ENCODE measurements at regions not wholly inside any gene's neighbourhood (a gene's known extent, or its start where the extent isn't known, plus 50 kb on each side); places are given as distances from the start of the nearest gene placed in this dataset.
"Not testable (repeated sequence)": the region's sequence is repeated elsewhere in the genome, so short reads cannot be mapped to it uniquely, and the experiment has no call there.

DNA sequence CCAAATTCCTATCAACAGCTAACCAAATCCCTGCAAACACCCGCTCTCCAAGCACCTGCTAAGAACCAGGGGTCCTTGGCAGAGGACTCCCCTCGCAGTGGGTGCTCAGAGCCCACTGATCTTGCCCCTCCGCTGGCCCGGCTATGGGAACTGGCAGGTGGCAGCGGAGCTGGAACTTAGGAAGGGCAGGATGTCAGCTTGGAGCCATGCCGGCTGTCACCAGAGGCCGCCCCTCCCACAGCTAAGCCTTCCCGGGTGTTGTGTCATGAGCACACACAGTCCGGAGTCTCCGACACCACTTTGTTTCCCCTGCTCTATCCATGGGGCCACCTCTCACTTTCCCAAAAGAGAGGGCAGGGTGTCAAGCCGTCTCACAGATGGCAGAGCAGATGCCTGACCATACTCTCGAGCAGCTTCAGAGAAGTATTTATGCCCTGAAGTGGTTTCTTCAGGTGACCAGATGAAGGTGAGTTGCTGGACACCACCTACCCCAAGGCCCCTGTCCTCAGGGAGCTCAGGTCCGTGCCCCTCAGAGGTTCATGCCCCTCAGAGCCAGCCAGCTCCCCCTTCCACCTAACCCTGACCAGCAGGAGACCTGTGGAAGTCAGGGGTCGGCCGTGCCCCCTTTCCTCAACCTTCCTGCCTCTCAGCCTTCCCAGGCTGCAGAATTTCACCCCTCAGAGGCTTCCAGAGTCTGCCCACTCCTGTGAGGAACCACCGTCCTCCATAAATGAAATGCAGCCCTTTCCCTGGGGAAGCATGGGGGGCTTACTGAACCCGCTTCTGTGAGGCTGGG, 545.7 kb upstream of the B3GAT1 start:
- H3K4me1 Mint-ChIP-seq, result no peaks in the 10 kb centered on the region
- ChIA-PET CTCF (no interaction called here), POLR2A (no interaction called here)
- H3K36me3 Mint-ChIP-seq, result no peaks in the 10 kb centered on the region
- no peak overlapping the region for H3K27ac Mint-ChIP-seq
- H3K9me3 Mint-ChIP-seq, result peaks cover 0 to 5% (median 0%) of the 10 kb centered on the region in 11 donors
- intact Hi-C loops (cut with micrococcal nuclease), result no loop called here
- H3K36me3 ChIP-seq (ENCODE audit: control insufficient read depth in 2 of 3, insufficient read depth in 3 of 3, low read length in 3 of 3), result no peaks in the 10 kb centered on the region
- no peaks in the 10 kb centered on the region for H3K9me3 ChIP-seq (ENCODE audit: control insufficient read depth in 2 of 3, low read length in 3 of 3)
- no peak overlapping the region for H3K4me3 Mint-ChIP-seq
- H3K27me3 Mint-ChIP-seq, result peaks cover 0 to 23% (median 9%) of the 10 kb centered on the region in 5 donors
- no peak overlapping the region for H3K4me3 ChIP-seq (ENCODE audit: low read length)
- ATAC-seq (no peak), DNase-seq (no peak)
- H3K27me3 ChIP-seq (ENCODE audit: control insufficient read depth in 2 of 2, insufficient read depth in 2 of 2, low read length in 2 of 2), result no peaks in the 10 kb centered on the region
- no peak overlapping the region for H3K27ac ChIP-seq (ENCODE audit: low read depth, low read length)
- no peaks in the 10 kb centered on the region for H3K4me1 ChIP-seq (ENCODE audit: control insufficient read depth in 2 of 2, insufficient read depth in 2 of 2, low read length in 2 of 2)

DNA sequence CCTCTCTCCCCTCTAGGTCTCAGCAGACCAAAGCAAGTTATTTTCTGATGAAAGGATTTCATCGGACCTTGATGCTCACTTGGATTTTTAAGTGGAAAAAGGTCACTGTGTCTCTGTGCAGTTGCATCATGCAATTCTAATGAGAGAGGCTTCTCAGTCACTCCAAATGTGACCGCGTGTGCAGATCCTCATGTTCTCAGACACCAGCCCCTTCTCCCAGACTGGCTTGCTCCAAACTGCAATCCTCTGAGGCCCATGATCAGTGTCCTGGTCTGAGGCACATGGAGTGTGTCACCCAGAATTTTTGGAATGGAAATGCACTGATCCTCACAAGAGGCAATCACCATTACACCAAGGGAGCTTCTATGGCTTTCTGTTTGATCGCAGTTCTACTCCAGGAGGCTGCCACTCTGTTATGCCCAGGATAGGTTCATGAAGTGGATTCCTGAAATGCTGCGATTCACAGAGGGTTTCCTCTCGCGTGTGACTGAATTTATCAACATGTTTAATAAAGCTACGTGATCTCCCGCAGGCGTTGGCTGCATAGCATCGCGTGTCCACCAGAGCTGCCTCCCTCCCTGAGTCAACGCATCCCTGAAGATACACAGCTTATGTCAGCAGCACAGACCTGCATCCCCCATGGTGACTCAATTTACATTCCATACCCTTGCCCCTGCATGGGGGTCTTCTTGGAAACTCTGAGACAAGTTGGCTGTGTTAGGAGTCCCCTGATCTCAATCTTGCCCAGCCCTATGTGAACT, 544.6 kb upstream of the B3GAT1 start:
- Mint-ChIP-seq H3K27ac (no peak overlapping the region), H3K9me3 (peaks cover 0 to 5% (median 0%) of the 10 kb centered on the region in 11 donors), H3K36me3 (no peaks in the 10 kb centered on the region), H3K27me3 (peaks cover 0 to 25% (median 11%) of the 10 kb centered on the region in 5 donors), H3K4me1 (no peaks in the 10 kb centered on the region), H3K4me3 (no peak overlapping the region)
- H3K27ac ChIP-seq (ENCODE audit: low read depth, low read length), result no peak overlapping the region
- H3K36me3 ChIP-seq (ENCODE audit: control insufficient read depth in 2 of 3, insufficient read depth in 3 of 3, low read length in 3 of 3), result no peaks in the 10 kb centered on the region
- DNase-seq (no peak), ATAC-seq (no peak)
- H3K27me3 ChIP-seq (ENCODE audit: control insufficient read depth in 2 of 2, insufficient read depth in 2 of 2, low read length in 2 of 2), result no peaks in the 10 kb centered on the region
- no peaks in the 10 kb centered on the region for H3K9me3 ChIP-seq (ENCODE audit: control insufficient read depth in 2 of 3, low read length in 3 of 3)
- ChIA-PET CTCF (no interaction called here), POLR2A (no interaction called here)
- intact Hi-C loops (cut with micrococcal nuclease), result no loop called here
- H3K4me3 ChIP-seq (ENCODE audit: low read length), result no peak overlapping the region
- H3K4me1 ChIP-seq (ENCODE audit: control insufficient read depth in 2 of 2, insufficient read depth in 2 of 2, low read length in 2 of 2), result no peaks in the 10 kb centered on the region

DNA sequence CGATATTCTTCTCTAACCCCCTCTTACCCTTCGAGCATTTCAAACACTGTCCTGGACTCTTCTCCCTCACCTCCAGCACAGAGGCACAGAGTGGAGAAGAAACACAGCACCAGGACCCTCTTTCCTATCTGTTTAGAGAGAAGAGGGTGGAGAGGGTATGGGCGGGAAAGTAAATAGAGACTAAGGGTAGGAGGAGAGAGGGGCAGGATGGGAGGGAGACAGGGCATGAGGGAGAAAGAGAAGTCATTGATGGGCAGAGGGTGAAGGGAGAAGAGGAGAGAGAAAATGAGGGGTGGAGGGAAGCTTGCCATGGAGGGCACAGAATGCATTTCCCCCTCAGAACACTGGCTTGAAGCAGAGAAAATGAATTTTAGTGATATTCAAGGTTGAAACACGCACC, 543.9 kb upstream of the B3GAT1 start:
- ATAC-seq; H3K4me3 Mint-ChIP-seq; H3K4me1 ChIP-seq (ENCODE audit: control insufficient read depth in 2 of 2, insufficient read depth in 2 of 2, low read length in 2 of 2); H3K27me3 ChIP-seq (ENCODE audit: control insufficient read depth in 2 of 2, insufficient read depth in 2 of 2, low read length in 2 of 2); POLR2A ChIA-PET; H3K36me3 Mint-ChIP-seq; DNase-seq; CTCF ChIA-PET; H3K4me1 Mint-ChIP-seq; H3K9me3 Mint-ChIP-seq; H3K36me3 ChIP-seq (ENCODE audit: control insufficient read depth in 2 of 3, insufficient read depth in 3 of 3, low read length in 3 of 3); H3K9me3 ChIP-seq (ENCODE audit: control insufficient read depth in 2 of 3, low read length in 3 of 3); H3K4me3 ChIP-seq (ENCODE audit: low read length); H3K27ac Mint-ChIP-seq; intact Hi-C loops (cut with micrococcal nuclease); H3K27ac ChIP-seq (ENCODE audit: low read depth, low read length): not testable (repeated sequence)
- H3K27me3 Mint-ChIP-seq, result peaks cover 0 to 32% (median 11%) of the 10 kb centered on the region in 5 donors

DNA sequence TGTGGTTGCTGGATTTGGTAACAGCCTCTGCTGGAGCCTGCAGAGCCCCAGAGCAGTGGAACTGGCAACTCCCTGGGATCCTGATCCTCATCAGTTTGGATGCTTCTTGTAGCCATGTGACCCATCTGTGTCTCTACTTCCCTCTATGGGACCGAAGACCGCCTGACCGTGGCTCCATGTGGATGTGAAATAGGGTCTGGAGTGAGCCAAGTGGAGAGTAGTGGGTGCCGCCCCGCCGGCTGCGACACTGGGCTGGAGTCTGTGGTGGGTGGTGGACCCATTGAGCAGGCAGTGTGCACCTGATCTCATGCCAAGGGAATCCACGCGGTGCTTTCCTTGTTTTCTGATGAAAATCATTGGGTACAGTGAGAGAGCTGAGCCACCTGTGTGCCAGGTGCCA, 543.2 kb upstream of the B3GAT1 start:
- intact Hi-C loops (cut with micrococcal nuclease), result no loop called here
- no peak for ATAC-seq

DNA sequence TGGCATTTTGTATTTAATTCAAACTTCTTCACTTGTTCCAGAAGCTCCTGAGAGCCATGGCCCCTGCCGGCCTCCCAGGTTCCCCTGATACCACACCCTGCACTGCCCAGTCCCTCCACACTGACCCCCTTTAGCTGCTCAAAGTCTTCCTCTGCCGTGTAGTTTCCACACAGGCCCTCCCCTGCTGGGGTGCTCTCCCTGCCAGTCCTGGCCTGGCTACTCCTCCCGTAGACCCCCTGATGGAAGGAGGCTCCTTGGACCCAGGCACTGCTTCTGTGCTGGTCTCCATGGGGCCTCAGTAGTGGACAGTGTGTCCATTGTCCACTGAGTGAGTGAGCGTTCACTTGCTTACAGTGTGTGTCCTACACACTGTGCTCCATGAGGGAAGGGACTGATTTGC, 542.4 kb upstream of the B3GAT1 start:
- H3K27ac ChIP-seq (ENCODE audit: low read depth, low read length); POLR2A ChIA-PET; H3K27ac Mint-ChIP-seq; H3K9me3 ChIP-seq (ENCODE audit: control insufficient read depth in 2 of 3, low read length in 3 of 3); ATAC-seq; H3K9me3 Mint-ChIP-seq; H3K36me3 Mint-ChIP-seq; intact Hi-C loops (cut with micrococcal nuclease); H3K4me1 ChIP-seq (ENCODE audit: control insufficient read depth in 2 of 2, insufficient read depth in 2 of 2, low read length in 2 of 2); H3K4me1 Mint-ChIP-seq; H3K36me3 ChIP-seq (ENCODE audit: control insufficient read depth in 2 of 3, insufficient read depth in 3 of 3, low read length in 3 of 3); H3K27me3 ChIP-seq (ENCODE audit: control insufficient read depth in 2 of 2, insufficient read depth in 2 of 2, low read length in 2 of 2); H3K4me3 Mint-ChIP-seq; DNase-seq; CTCF ChIA-PET; H3K4me3 ChIP-seq (ENCODE audit: low read length): not testable (repeated sequence)
- peaks cover 0 to 34% (median 10%) of the 10 kb centered on the region in 5 donors for H3K27me3 Mint-ChIP-seq

More for the DNA sequence above, 543.2 kb upstream of the B3GAT1 start:
- Histone ChIP-seq H3K9me3 (ENCODE audit: control insufficient read depth in 2 of 3, low read length in 3 of 3) (no peaks in the 10 kb centered on the region), H3K27me3 (ENCODE audit: control insufficient read depth in 2 of 2, insufficient read depth in 2 of 2, low read length in 2 of 2) (no peaks in the 10 kb centered on the region), H3K4me3 (ENCODE audit: low read length) (no peak overlapping the region), H3K4me1 (ENCODE audit: control insufficient read depth in 2 of 2, insufficient read depth in 2 of 2, low read length in 2 of 2) (no peaks in the 10 kb centered on the region), H3K36me3 (ENCODE audit: control insufficient read depth in 2 of 3, insufficient read depth in 3 of 3, low read length in 3 of 3) (no peaks in the 10 kb centered on the region), H3K27ac (ENCODE audit: low read depth, low read length) (no peak overlapping the region)
- Mint-ChIP-seq H3K4me3 (no peak overlapping the region), H3K27me3 (peaks cover 0 to 34% (median 12%) of the 10 kb centered on the region in 5 donors), H3K27ac (no peak overlapping the region), H3K9me3 (peaks cover 0 to 5% (median 0%) of the 10 kb centered on the region in 11 donors), H3K36me3 (no peaks in the 10 kb centered on the region), H3K4me1 (no peaks in the 10 kb centered on the region)
- POLR2A ChIA-PET, result no interaction called here
- CTCF ChIA-PET, result no interaction called here
- no peak for DNase-seq

DNA sequence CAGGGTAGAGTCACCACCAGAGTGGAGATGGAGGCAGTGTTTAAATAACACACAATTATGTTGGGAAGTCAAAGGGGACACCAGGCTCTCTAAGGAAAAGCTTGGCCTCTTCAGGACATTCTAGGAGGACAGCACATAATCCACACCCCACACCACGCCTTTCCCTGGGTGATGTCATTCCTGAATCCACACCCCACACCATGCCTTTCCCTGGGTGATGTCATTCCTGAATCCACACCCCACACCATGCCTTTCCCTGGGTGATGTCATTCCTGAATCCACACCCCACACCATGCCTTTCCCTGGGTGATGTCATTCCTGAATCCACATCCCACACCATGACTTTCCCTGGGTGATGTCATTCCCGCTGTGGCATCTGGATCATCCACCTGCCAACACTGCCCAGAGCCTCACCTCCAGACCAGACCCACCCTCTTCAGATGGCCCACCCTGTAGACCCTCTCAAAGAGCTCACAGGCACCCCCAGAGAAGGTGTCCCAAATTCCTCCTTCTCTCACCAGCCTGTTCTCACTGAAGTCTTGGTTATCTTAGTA, 541.5 kb upstream of the B3GAT1 start:
- H3K36me3 Mint-ChIP-seq; intact Hi-C loops (cut with micrococcal nuclease); H3K4me1 ChIP-seq (ENCODE audit: control insufficient read depth in 2 of 2, insufficient read depth in 2 of 2, low read length in 2 of 2); ATAC-seq; DNase-seq; H3K4me3 ChIP-seq (ENCODE audit: low read length); H3K36me3 ChIP-seq (ENCODE audit: control insufficient read depth in 2 of 3, insufficient read depth in 3 of 3, low read length in 3 of 3); H3K9me3 ChIP-seq (ENCODE audit: control insufficient read depth in 2 of 3, low read length in 3 of 3); POLR2A ChIA-PET; H3K27me3 ChIP-seq (ENCODE audit: control insufficient read depth in 2 of 2, insufficient read depth in 2 of 2, low read length in 2 of 2); H3K27ac ChIP-seq (ENCODE audit: low read depth, low read length); H3K27ac Mint-ChIP-seq; CTCF ChIA-PET; H3K4me3 Mint-ChIP-seq; H3K4me1 Mint-ChIP-seq; H3K9me3 Mint-ChIP-seq: not testable (repeated sequence)
- peaks cover 0 to 40% (median 14%) of the 10 kb centered on the region in 5 donors for H3K27me3 Mint-ChIP-seq

Data from naive thymus-derived CD4-positive, alpha-beta T cell (primary cell).